ENCODE measurements at regions not wholly inside any gene's neighbourhood (a gene's known extent, or its start where the extent isn't known, plus 50 kb on each side); places are given as distances from the start of the nearest gene placed in this dataset.

- no peaks in the 10 kb centered on the region for H3K27me3 Mint-ChIP-seq
- H3K27ac Mint-ChIP-seq = no peak overlapping the region
- H3K9me3 Mint-ChIP-seq = peaks cover 0 to 5% of the 10 kb centered on the region in 2 donors
- ATAC-seq = no peak
- no peaks in the 10 kb centered on the region for H3K4me1 Mint-ChIP-seq
- no peak overlapping the region for H3K4me3 Mint-ChIP-seq
- no peak for DNase-seq
Observed at GRCh38 chr18:40566510-40566844, 1388.6 kb upstream of the PIK3C3 start.

GRCh38 chr18:40565805-40566509 lies 1389.1 kb upstream of the PIK3C3 start:
- no peak overlapping the region for H3K27ac Mint-ChIP-seq
- DNase-seq (no peak), ATAC-seq (no peak)
- no peaks in the 10 kb centered on the region for H3K27me3 Mint-ChIP-seq
- peaks cover 0 to 5% of the 10 kb centered on the region in 2 donors for H3K9me3 Mint-ChIP-seq
- H3K4me1 Mint-ChIP-seq = no peaks in the 10 kb centered on the region
- no peak overlapping the region for H3K4me3 Mint-ChIP-seq

- ATAC-seq (no peak), DNase-seq (no peak)
- Mint-ChIP-seq H3K4me1 (no peaks in the 10 kb centered on the region), H3K27me3 (no peaks in the 10 kb centered on the region), H3K9me3 (peaks cover 0 to 5% of the 10 kb centered on the region in 2 donors), H3K4me3 (no peak overlapping the region), H3K27ac (no peak overlapping the region)
Observed at GRCh38 chr18:40559556-40559955, 1395.5 kb upstream of the PIK3C3 start.

GRCh38 chr18:40558706-40559392 lies 1396.2 kb upstream of the PIK3C3 start:
- Mint-ChIP-seq H3K27ac (no peak overlapping the region), H3K4me1 (no peaks in the 10 kb centered on the region), H3K4me3 (no peak overlapping the region), H3K9me3 (peaks cover 0 to 3% of the 10 kb centered on the region in 2 donors), H3K27me3 (no peaks in the 10 kb centered on the region)
- DNase-seq = no peak
- no peak for ATAC-seq

GRCh38 chr18:40555914-40556313 lies 1399.1 kb upstream of the PIK3C3 start:
- no peak for DNase-seq
- Mint-ChIP-seq H3K27me3 (no peaks in the 10 kb centered on the region), H3K4me1 (no peaks in the 10 kb centered on the region), H3K27ac (no peak overlapping the region), H3K9me3 (no peaks in the 10 kb centered on the region), H3K4me3 (no peak overlapping the region)
- ATAC-seq = no peak

GRCh38 chr18:40553029-40553428 lies 1402.0 kb upstream of the PIK3C3 start:
- no peak for DNase-seq
- Mint-ChIP-seq H3K4me3 (no peak overlapping the region), H3K9me3 (no peaks in the 10 kb centered on the region), H3K4me1 (no peaks in the 10 kb centered on the region), H3K27ac (no peak overlapping the region), H3K27me3 (no peaks in the 10 kb centered on the region)
- no peak for ATAC-seq

GRCh38 chr18:40546875-40547274 lies 1408.2 kb upstream of the PIK3C3 start:
- ATAC-seq = no peak
- Mint-ChIP-seq H3K4me3 (no peak overlapping the region), H3K4me1 (no peaks in the 10 kb centered on the region), H3K27me3 (no peaks in the 10 kb centered on the region), H3K27ac (no peak overlapping the region), H3K9me3 (peaks cover 0 to 7% of the 10 kb centered on the region in 2 donors)
- no peak for DNase-seq

GRCh38 chr18:40534723-40535122 lies 1420.3 kb upstream of the PIK3C3 start:
- Mint-ChIP-seq H3K4me1 (no peaks in the 10 kb centered on the region), H3K27ac (no peak overlapping the region), H3K4me3 (no peak overlapping the region), H3K27me3 (no peaks in the 10 kb centered on the region), H3K9me3 (peaks cover 7 to 12% of the 10 kb centered on the region in 2 donors)
- ATAC-seq (no peak), DNase-seq (no peak)

- no peak for ATAC-seq
- Mint-ChIP-seq H3K4me3 (no peak overlapping the region), H3K27ac (no peak overlapping the region), H3K4me1 (no peaks in the 10 kb centered on the region), H3K27me3 (no peaks in the 10 kb centered on the region), H3K9me3 (peaks cover 0 to 6% of the 10 kb centered on the region in 2 donors)
- DNase-seq = no peak
Observed at GRCh38 chr18:40532046-40532445, 1423.0 kb upstream of the PIK3C3 start.

- H3K4me3 Mint-ChIP-seq = no peak overlapping the region
- H3K4me1 Mint-ChIP-seq = no peaks in the 10 kb centered on the region
- ATAC-seq = no peak
- H3K27me3 Mint-ChIP-seq = no peaks in the 10 kb centered on the region
- H3K27ac Mint-ChIP-seq = no peak overlapping the region
- peaks cover 0 to under 1% of the 10 kb centered on the region in 2 donors for H3K9me3 Mint-ChIP-seq
- no peak for DNase-seq
Observed at GRCh38 chr18:40531051-40531450, 1424.0 kb upstream of the PIK3C3 start.

- DNase-seq (no peak), ATAC-seq (no peak)
- no peak overlapping the region for H3K27ac Mint-ChIP-seq
- no peaks in the 10 kb centered on the region for H3K4me1 Mint-ChIP-seq
- H3K27me3 Mint-ChIP-seq = no peaks in the 10 kb centered on the region
- H3K9me3 Mint-ChIP-seq = no peaks in the 10 kb centered on the region
- no peak overlapping the region for H3K4me3 Mint-ChIP-seq
Observed at GRCh38 chr18:40529478-40529877, 1425.6 kb upstream of the PIK3C3 start.

- Mint-ChIP-seq H3K4me3 (no peak overlapping the region), H3K27me3 (no peaks in the 10 kb centered on the region), H3K27ac (no peak overlapping the region), H3K4me1 (no peaks in the 10 kb centered on the region), H3K9me3 (peaks cover 7 to 19% of the 10 kb centered on the region in 2 donors)
- no peak for DNase-seq
- ATAC-seq = no peak
Observed at GRCh38 chr18:40524881-40525280, 1430.2 kb upstream of the PIK3C3 start.

GRCh38 chr18:40523287-40523686 lies 1431.7 kb upstream of the PIK3C3 start:
- Mint-ChIP-seq H3K27ac (no peak overlapping the region), H3K4me1 (no peaks in the 10 kb centered on the region), H3K4me3 (no peak overlapping the region), H3K27me3 (no peaks in the 10 kb centered on the region), H3K9me3 (peaks cover 7 to 19% of the 10 kb centered on the region in 2 donors)
- DNase-seq = no peak
- ATAC-seq = no peak

GRCh38 chr18:40501026-40501425 lies 1454.0 kb upstream of the PIK3C3 start:
- peaks cover 5 to 16% of the 10 kb centered on the region in 2 donors for H3K9me3 Mint-ChIP-seq
- H3K4me1 Mint-ChIP-seq = no peaks in the 10 kb centered on the region
- H3K4me3 Mint-ChIP-seq = no peak overlapping the region
- no peak for DNase-seq
- H3K27me3 Mint-ChIP-seq = no peaks in the 10 kb centered on the region
- ATAC-seq = no peak
- no peak overlapping the region for H3K27ac Mint-ChIP-seq

- Mint-ChIP-seq H3K4me1 (no peaks in the 10 kb centered on the region), H3K4me3 (no peak overlapping the region), H3K27ac (no peak overlapping the region), H3K9me3 (peaks cover 4 to 14% of the 10 kb centered on the region in 2 donors), H3K27me3 (no peaks in the 10 kb centered on the region)
- DNase-seq (no peak), ATAC-seq (no peak)
Observed at GRCh38 chr18:40494603-40495002, 1460.4 kb upstream of the PIK3C3 start.

GRCh38 chr18:40493316-40493715 lies 1461.7 kb upstream of the PIK3C3 start:
- Mint-ChIP-seq H3K4me3 (no peak overlapping the region), H3K27ac (no peak overlapping the region)

More at GRCh38 chr18:40493316-40493715, 1461.7 kb upstream of the PIK3C3 start:
- ATAC-seq (no peak), DNase-seq (no peak)
- H3K4me1 Mint-ChIP-seq = no peaks in the 10 kb centered on the region
- no peaks in the 10 kb centered on the region for H3K27me3 Mint-ChIP-seq
- peaks cover 4 to 14% of the 10 kb centered on the region in 2 donors for H3K9me3 Mint-ChIP-seq
